ENCODE measurements at regions not wholly inside any gene's neighbourhood (a gene's known extent, or its start where the extent isn't known, plus 50 kb on each side); places are given as distances from the start of the nearest gene placed in this dataset.

DNA sequence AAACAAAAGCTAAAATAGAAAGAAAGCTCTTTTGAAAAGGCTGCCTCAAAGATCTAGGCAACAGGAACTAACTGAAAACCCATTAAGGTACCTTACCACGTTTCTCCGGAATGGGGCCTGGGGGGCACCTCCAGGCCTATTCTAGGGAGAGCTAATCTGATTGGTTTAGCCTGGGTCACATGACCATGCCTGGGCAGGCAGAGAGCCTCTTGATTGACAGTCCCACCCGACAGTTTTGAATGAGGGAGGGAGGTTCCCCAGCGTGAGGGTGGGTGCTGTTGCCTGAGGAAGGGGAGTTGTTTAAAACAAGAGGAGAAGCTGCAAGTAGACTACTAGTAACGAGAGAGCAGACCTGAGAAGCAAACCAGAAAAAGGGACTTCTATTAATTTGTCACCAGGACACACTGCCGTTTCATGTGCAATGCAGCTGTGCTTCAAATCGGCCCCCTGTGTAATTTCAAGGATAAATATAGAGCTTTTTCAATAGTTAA lies 143.4 kb upstream of the HS3ST2 start:
- no peak overlapping the region for H2AFZ ChIP-seq
- ChIA-PET POLR2A (ENCODE audit: unreplicated experiment) (no interaction called here), CTCF (no interaction called here)
- no peaks in the 10 kb centered on the region for H3K36me3 ChIP-seq (ENCODE audit: low read depth)
- no TSS peak for BruUV-seq (replicated peaks)
- no peaks in the 10 kb centered on the region for H3K27me3 ChIP-seq (ENCODE audit: insufficient read depth, low read depth)
- H3K27ac ChIP-seq: no peak overlapping the region
- no peak overlapping the region for H3K4me2 ChIP-seq
- no peaks in the 10 kb centered on the region for H3K4me1 ChIP-seq (replicated peaks; ENCODE audit: insufficient read depth)
- DNase-seq: no peak
- H4K20me1 ChIP-seq (ENCODE audit: insufficient read depth): no peaks in the 10 kb centered on the region
- H3K4me3 ChIP-seq: no peak overlapping the region
- intact Hi-C loops (cut with micrococcal nuclease; ENCODE audit: unreplicated experiment): no loop called here
- no peaks in the 10 kb centered on the region for H3K79me2 ChIP-seq (ENCODE audit: low read depth)
- no peaks in the 10 kb centered on the region for H3K9me3 ChIP-seq (ENCODE audit: insufficient read depth, low read depth)
- TF ChIP-seq EZH2 (IDR thresholded peaks at IDR 0.05; ENCODE audit: low read depth): no peak
- TF ChIP-seq, protein P1, sequence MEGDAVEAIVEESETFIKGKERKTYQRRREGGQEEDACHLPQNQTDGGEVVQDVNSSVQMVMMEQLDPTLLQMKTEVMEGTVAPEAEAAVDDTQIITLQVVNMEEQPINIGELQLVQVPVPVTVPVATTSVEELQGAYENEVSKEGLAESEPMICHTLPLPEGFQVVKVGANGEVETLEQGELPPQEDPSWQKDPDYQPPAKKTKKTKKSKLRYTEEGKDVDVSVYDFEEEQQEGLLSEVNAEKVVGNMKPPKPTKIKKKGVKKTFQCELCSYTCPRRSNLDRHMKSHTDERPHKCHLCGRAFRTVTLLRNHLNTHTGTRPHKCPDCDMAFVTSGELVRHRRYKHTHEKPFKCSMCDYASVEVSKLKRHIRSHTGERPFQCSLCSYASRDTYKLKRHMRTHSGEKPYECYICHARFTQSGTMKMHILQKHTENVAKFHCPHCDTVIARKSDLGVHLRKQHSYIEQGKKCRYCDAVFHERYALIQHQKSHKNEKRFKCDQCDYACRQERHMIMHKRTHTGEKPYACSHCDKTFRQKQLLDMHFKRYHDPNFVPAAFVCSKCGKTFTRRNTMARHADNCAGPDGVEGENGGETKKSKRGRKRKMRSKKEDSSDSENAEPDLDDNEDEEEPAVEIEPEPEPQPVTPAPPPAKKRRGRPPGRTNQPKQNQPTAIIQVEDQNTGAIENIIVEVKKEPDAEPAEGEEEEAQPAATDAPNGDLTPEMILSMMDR (conservative IDR thresholded peaks at IDR 0.05): no peak
- no peaks in the 10 kb centered on the region for H3F3A ChIP-seq (ENCODE audit: insufficient read depth, low read depth)
- no peaks in the 10 kb centered on the region for H3K9me2 ChIP-seq (ENCODE audit: insufficient read depth)

DNA sequence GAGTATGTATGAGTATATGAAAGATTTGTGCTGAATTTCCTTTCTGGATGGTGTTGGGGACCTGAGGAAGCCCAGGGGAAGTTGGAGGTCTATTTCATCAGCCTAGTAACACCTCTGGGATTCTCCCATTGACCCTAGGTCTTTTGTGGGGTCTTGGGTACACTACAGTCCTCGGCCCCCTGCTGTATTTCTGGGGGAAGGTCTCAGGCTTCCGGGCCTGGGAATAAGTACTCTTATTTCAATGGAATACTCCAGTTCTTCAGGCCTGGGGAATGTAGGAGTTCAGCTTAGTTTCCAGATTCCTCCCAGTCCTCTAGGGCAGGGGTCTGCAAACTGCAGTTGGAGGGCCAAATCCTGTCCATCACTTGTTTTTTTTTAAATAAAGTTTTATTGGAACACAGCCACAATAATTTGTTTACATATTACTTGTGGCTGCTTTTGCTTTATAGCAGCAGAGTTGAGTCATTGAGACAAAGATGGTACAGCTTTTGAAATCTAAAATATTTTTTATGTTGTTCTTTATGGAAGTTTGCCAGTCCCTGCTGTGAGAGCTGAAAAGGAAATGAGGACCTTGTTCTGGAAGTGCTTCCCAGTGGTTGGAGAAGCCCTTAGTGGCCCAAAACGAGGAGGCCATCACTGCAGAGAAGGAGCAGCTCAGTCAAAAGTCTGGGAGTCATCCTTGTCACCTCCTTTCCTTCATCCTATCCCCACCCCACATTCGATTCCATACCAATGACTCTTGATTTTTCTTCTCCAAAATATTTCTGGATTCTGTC lies 142.5 kb upstream of the HS3ST2 start:
- Histone ChIP-seq H3K4me2 (no peak overlapping the region), H3K27ac (no peak overlapping the region), H2AFZ (no peak overlapping the region), H3F3A (ENCODE audit: insufficient read depth, low read depth) (no peaks in the 10 kb centered on the region), H3K9me3 (ENCODE audit: insufficient read depth, low read depth) (no peaks in the 10 kb centered on the region), H3K4me3 (no peak overlapping the region), H4K20me1 (ENCODE audit: insufficient read depth) (no peaks in the 10 kb centered on the region), H3K36me3 (ENCODE audit: low read depth) (no peaks in the 10 kb centered on the region), H3K79me2 (ENCODE audit: low read depth) (no peaks in the 10 kb centered on the region), H3K4me1 (replicated peaks; ENCODE audit: insufficient read depth) (no peaks in the 10 kb centered on the region), H3K27me3 (ENCODE audit: insufficient read depth, low read depth) (no peaks in the 10 kb centered on the region), H3K9me2 (ENCODE audit: insufficient read depth) (no peaks in the 10 kb centered on the region)
- BruUV-seq (replicated peaks): no TSS peak
- TF ChIP-seq, protein P1 (conservative IDR thresholded peaks at IDR 0.05): no peak
- TF ChIP-seq EZH2 (IDR thresholded peaks at IDR 0.05; ENCODE audit: low read depth): no peak
- DNase-seq: no peak
- ChIA-PET POLR2A (ENCODE audit: unreplicated experiment) (no interaction called here), CTCF (interaction anchor here (0.6 kb wide), 1 partner anchor 341 kb away, joined by 4 read pairs; no protein-coding TSS in a partner anchor)
- intact Hi-C loops (cut with micrococcal nuclease; ENCODE audit: unreplicated experiment): no loop called here

DNA sequence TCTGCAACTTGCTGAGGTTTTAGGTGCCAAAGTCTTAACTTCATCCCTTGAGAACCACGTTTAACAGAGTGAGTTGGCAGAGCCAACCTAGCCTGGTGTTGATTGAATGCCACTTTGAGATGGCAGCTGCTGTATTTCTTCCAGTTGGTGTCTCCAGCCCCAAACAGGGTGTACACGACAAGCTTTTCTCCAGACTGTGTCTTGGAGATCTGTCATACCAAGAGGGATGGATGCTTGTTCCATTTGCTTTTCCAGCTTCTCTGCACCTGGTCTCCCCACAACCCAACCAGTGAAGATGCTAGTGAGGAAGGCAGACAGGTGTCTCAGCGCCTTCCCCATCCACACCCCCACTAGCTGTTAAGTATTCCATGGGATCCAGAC lies 141.1 kb upstream of the HS3ST2 start:
- H3K27me3 ChIP-seq (ENCODE audit: insufficient read depth, low read depth): no peaks in the 10 kb centered on the region
- no peak overlapping the region for H3K4me3 ChIP-seq
- no peak overlapping the region for H2AFZ ChIP-seq
- ChIA-PET CTCF (no interaction called here), POLR2A (ENCODE audit: unreplicated experiment) (no interaction called here)
- H3K9me2 ChIP-seq (ENCODE audit: insufficient read depth): no peaks in the 10 kb centered on the region
- H3K79me2 ChIP-seq (ENCODE audit: low read depth): no peaks in the 10 kb centered on the region
- H3K27ac ChIP-seq: no peak overlapping the region
- no TSS peak for BruUV-seq (replicated peaks)
- H3K4me2 ChIP-seq: no peak overlapping the region
- H3K9me3 ChIP-seq (ENCODE audit: insufficient read depth, low read depth): no peaks in the 10 kb centered on the region
- no peaks in the 10 kb centered on the region for H4K20me1 ChIP-seq (ENCODE audit: insufficient read depth)
- intact Hi-C loops (cut with micrococcal nuclease; ENCODE audit: unreplicated experiment): no loop called here
- DNase-seq: no peak
- no peak for TF ChIP-seq EZH2 (IDR thresholded peaks at IDR 0.05; ENCODE audit: low read depth)
- TF ChIP-seq, protein P1 (conservative IDR thresholded peaks at IDR 0.05): no peak
- H3K4me1 ChIP-seq (replicated peaks; ENCODE audit: insufficient read depth): no peaks in the 10 kb centered on the region
- no peaks in the 10 kb centered on the region for H3F3A ChIP-seq (ENCODE audit: insufficient read depth, low read depth)
- H3K36me3 ChIP-seq (ENCODE audit: low read depth): no peaks in the 10 kb centered on the region
